NCI-H524 treated with DMSO at 0.1 percent for 48 hours (cell line): ENCODE measurements at regions not wholly inside any gene's neighbourhood (a gene's known extent, or its start where the extent isn't known, plus 50 kb on each side); places are given as distances from the start of the nearest gene placed in this dataset.
"Not testable (repeated sequence)": the region's sequence is repeated elsewhere in the genome, so short reads cannot be mapped to it uniquely, and the experiment has no call there.

ENCODE experiments used
- DNase-seq: peaks from one replicate; lab custom pipeline; 2025; lab: John Stamatoyannopoulos, UW

GRCh38 chr5:125609011-125609410 lies 814.2 kb upstream of the GRAMD2B start:
- DNase-seq: no peak

GRCh38 chr5:125610892-125611291 lies 812.3 kb upstream of the GRAMD2B start:
- DNase-seq: no peak

GRCh38 chr5:125611541-125611940 lies 811.7 kb upstream of the GRAMD2B start:
- no peak for DNase-seq

GRCh38 chr5:125612181-125612721 lies 811.0 kb upstream of the GRAMD2B start:
- DNase-seq: no peak

GRCh38 chr5:125612776-125613175 lies 810.4 kb upstream of the GRAMD2B start:
- no peak for DNase-seq

GRCh38 chr5:125630237-125630636 lies 793.0 kb upstream of the GRAMD2B start:
- no peak for DNase-seq

- DNase-seq: no peak
Measured at GRCh38 chr5:125633523-125633922, 789.7 kb upstream of the GRAMD2B start.

- DNase-seq: no peak
Measured at GRCh38 chr5:125634216-125634835, 788.9 kb upstream of the GRAMD2B start.

- no peak for DNase-seq
Measured at GRCh38 chr5:125639858-125640257, 783.4 kb upstream of the GRAMD2B start.

- DNase-seq: no peak
Measured at GRCh38 chr5:125652761-125653160, 770.4 kb upstream of the GRAMD2B start.

- no peak for DNase-seq
Measured at GRCh38 chr5:125654392-125654791, 768.8 kb upstream of the GRAMD2B start.

- no peak for DNase-seq
Measured at GRCh38 chr5:125655156-125655555, 768.1 kb upstream of the GRAMD2B start.

GRCh38 chr5:125657936-125658335 lies 765.3 kb upstream of the GRAMD2B start:
- DNase-seq: no peak

GRCh38 chr5:125659316-125660023 lies 763.7 kb upstream of the GRAMD2B start:
- no peak for DNase-seq

GRCh38 chr5:125660231-125660895 lies 762.8 kb upstream of the GRAMD2B start:
- DNase-seq: no peak

- DNase-seq: no peak
Measured at GRCh38 chr5:125661584-125661983, 761.6 kb upstream of the GRAMD2B start.

- DNase-seq: peak; percentile 33
Measured at GRCh38 chr5:125668884-125669283, 754.3 kb upstream of the GRAMD2B start.

GRCh38 chr5:125673359-125673950 lies 749.8 kb upstream of the GRAMD2B start:
- DNase-seq: no peak

GRCh38 chr5:125679522-125679921 lies 743.7 kb upstream of the GRAMD2B start:
- DNase-seq: no peak

- DNase-seq: no peak
Measured at GRCh38 chr5:125683669-125684068, 739.5 kb upstream of the GRAMD2B start.

- no peak for DNase-seq
Measured at GRCh38 chr5:125685771-125686170, 737.4 kb upstream of the GRAMD2B start.

- DNase-seq: not testable (repeated sequence)
Measured at GRCh38 chr5:125691738-125692530, 731.3 kb upstream of the GRAMD2B start.
